HG03066 (cell line): ENCODE measurements at regions not wholly inside any gene's neighbourhood (a gene's known extent, or its start where the extent isn't known, plus 50 kb on each side); places are given as distances from the start of the nearest gene placed in this dataset.

ENCODE experiments used
- ATAC-seq: cut with Tn5 transposase; IDR thresholded peaks from one replicate; pipeline ENCODE4 v1.9.1; 2021; ENCODE audit warnings: low read depth; ENCODE audit not compliant: unreplicated experiment

- no peak for ATAC-seq
These were observed 385.4 kb upstream of the TMEM132C start for GRCh38 chr12:127881371-127882140.

GRCh38 chr12:127883013-127883412 is 384.0 kb upstream of the TMEM132C start:
- ATAC-seq: no peak

- no peak for ATAC-seq
These were observed 380.8 kb upstream of the TMEM132C start for GRCh38 chr12:127885954-127886750.

GRCh38 chr12:127886827-127887226 is 380.1 kb upstream of the TMEM132C start:
- no peak for ATAC-seq

GRCh38 chr12:127888943-127889719 is 377.8 kb upstream of the TMEM132C start:
- no peak for ATAC-seq

GRCh38 chr12:127893895-127894609 is 372.9 kb upstream of the TMEM132C start:
- ATAC-seq: no peak

GRCh38 chr12:127896661-127897060 is 370.3 kb upstream of the TMEM132C start:
- no peak for ATAC-seq

- no peak for ATAC-seq
These were observed 368.4 kb upstream of the TMEM132C start for GRCh38 chr12:127898616-127899015.

GRCh38 chr12:127899971-127900370 is 367.0 kb upstream of the TMEM132C start:
- no peak for ATAC-seq

GRCh38 chr12:127900386-127900785 is 366.6 kb upstream of the TMEM132C start:
- ATAC-seq: no peak

GRCh38 chr12:127903146-127903545 is 363.8 kb upstream of the TMEM132C start:
- no peak for ATAC-seq

GRCh38 chr12:127909041-127909440 is 357.9 kb upstream of the TMEM132C start:
- ATAC-seq: no peak

GRCh38 chr12:127911291-127911690 is 355.7 kb upstream of the TMEM132C start:
- ATAC-seq: no peak

GRCh38 chr12:127912035-127912665 is 354.8 kb upstream of the TMEM132C start:
- no peak for ATAC-seq

- no peak for ATAC-seq
These were observed 343.5 kb upstream of the TMEM132C start for GRCh38 chr12:127923501-127923900.

GRCh38 chr12:127925971-127926370 is 341.0 kb upstream of the TMEM132C start:
- ATAC-seq: no peak

- ATAC-seq: no peak
These were observed 338.8 kb upstream of the TMEM132C start for GRCh38 chr12:127928178-127928577.

GRCh38 chr12:127928615-127929571 is 338.1 kb upstream of the TMEM132C start:
- no peak for ATAC-seq

GRCh38 chr12:127930122-127930521 is 336.8 kb upstream of the TMEM132C start:
- no peak for ATAC-seq
